NCI-H82 treated with DMSO at 0.1 percent for 48 hours (cell line): ENCODE measurements at regions not wholly inside any gene's neighbourhood (a gene's known extent, or its start where the extent isn't known, plus 50 kb on each side); places are given as distances from the start of the nearest gene placed in this dataset.
A peak's percentile ranks its signal among the peaks of the same experiment; 100 is the strongest.

Source experiments
- DNase-seq: peaks from one replicate; lab custom pipeline; 2025; ENCODE audit not compliant: unreplicated experiment; lab: John Stamatoyannopoulos, UW

- peak; percentile 34 for DNase-seq
These were observed 189.5 kb downstream of the TTC8 start for GRCh38 chr14:89013698-89014568.

GRCh38 chr14:89014569-89014850 lies 190.1 kb downstream of the TTC8 start:
- DNase-seq: no peak

- no peak for DNase-seq
These were observed 190.6 kb downstream of the TTC8 start for GRCh38 chr14:89015016-89015415.

GRCh38 chr14:89017417-89017816 lies 193.0 kb downstream of the TTC8 start:
- DNase-seq: no peak

GRCh38 chr14:89022274-89022673 lies 197.8 kb downstream of the TTC8 start:
- no peak for DNase-seq

- DNase-seq: no peak
These were observed 200.2 kb downstream of the TTC8 start for GRCh38 chr14:89024691-89025090.

- DNase-seq: no peak
These were observed 201.2 kb downstream of the TTC8 start for GRCh38 chr14:89025561-89026236.

GRCh38 chr14:89027097-89027740 lies 202.8 kb downstream of the TTC8 start:
- DNase-seq: peak; percentile 3

GRCh38 chr14:89028462-89029134 lies 204.1 kb downstream of the TTC8 start:
- DNase-seq: no peak

GRCh38 chr14:89029961-89030694 lies 205.7 kb downstream of the TTC8 start:
- no peak for DNase-seq

GRCh38 chr14:89030921-89031320 lies 206.5 kb downstream of the TTC8 start:
- DNase-seq: no peak

- DNase-seq: no peak
These were observed 207.7 kb downstream of the TTC8 start for GRCh38 chr14:89032086-89032649.

- no peak for DNase-seq
These were observed 209.3 kb downstream of the TTC8 start for GRCh38 chr14:89033756-89034155.

GRCh38 chr14:89036371-89036770 lies 211.9 kb downstream of the TTC8 start:
- no peak for DNase-seq

- no peak for DNase-seq
These were observed 212.6 kb downstream of the TTC8 start for GRCh38 chr14:89037065-89037464.

- DNase-seq: no peak
These were observed 215.6 kb downstream of the TTC8 start for GRCh38 chr14:89040080-89040459.

GRCh38 chr14:89040460-89041256 lies 216.2 kb downstream of the TTC8 start:
- DNase-seq: peak; percentile 7

GRCh38 chr14:89041257-89041582 lies 216.8 kb downstream of the TTC8 start:
- DNase-seq: no peak

- DNase-seq: no peak
These were observed 217.6 kb downstream of the TTC8 start for GRCh38 chr14:89042021-89042420.

GRCh38 chr14:89053303-89053702 lies 228.9 kb downstream of the TTC8 start:
- no peak for DNase-seq
